C4-2B (cell line): ENCODE measurements at regions not wholly inside any gene's neighbourhood (a gene's known extent, or its start where the extent isn't known, plus 50 kb on each side); places are given as distances from the start of the nearest gene placed in this dataset.
"Not testable (repeated sequence)": the region's sequence is repeated elsewhere in the genome, so short reads cannot be mapped to it uniquely, and the experiment has no call there.

Source experiments
- H3K27ac ChIP-seq: fragments of 450-650 bp; 2 replicates; pipeline ENCODE4 v1.5.1; 2017
- ZFX ChIP-seq: fragments of 450-650 bp; IDR thresholded peaks from 2 replicates; pipeline ENCODE4 v1.6.1; 2017
- TF ChIP-seq, protein P1 (sequence below): fragments of 450-650 bp; conservative IDR thresholded peaks from 2 replicates; pipeline ENCODE4 v1.5.1; 2017; ENCODE audit warnings: mild to moderate bottlenecking

DNA sequence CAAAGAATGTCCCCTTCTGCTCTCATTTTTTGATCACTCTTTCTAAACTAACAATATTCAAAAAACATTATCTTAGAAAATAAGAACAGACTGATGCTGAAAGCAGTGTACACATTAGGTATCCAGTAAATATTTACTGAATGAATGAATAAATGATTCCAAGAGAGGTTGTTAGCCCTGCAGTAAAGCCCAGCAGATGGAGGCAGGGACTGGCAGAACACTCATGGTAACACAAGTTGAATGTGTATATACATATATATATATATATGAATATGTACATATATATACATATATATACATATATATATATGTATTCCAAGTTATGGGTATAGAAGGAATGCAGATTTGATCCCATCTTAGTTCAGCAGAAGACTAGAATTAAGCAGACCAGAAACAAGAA, 546.3 kb downstream of the RAB38 start:
- no peak overlapping the region for H3K27ac ChIP-seq
- TF ChIP-seq, protein P1, sequence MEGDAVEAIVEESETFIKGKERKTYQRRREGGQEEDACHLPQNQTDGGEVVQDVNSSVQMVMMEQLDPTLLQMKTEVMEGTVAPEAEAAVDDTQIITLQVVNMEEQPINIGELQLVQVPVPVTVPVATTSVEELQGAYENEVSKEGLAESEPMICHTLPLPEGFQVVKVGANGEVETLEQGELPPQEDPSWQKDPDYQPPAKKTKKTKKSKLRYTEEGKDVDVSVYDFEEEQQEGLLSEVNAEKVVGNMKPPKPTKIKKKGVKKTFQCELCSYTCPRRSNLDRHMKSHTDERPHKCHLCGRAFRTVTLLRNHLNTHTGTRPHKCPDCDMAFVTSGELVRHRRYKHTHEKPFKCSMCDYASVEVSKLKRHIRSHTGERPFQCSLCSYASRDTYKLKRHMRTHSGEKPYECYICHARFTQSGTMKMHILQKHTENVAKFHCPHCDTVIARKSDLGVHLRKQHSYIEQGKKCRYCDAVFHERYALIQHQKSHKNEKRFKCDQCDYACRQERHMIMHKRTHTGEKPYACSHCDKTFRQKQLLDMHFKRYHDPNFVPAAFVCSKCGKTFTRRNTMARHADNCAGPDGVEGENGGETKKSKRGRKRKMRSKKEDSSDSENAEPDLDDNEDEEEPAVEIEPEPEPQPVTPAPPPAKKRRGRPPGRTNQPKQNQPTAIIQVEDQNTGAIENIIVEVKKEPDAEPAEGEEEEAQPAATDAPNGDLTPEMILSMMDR: no peak
- no peak for TF ChIP-seq ZFX

DNA sequence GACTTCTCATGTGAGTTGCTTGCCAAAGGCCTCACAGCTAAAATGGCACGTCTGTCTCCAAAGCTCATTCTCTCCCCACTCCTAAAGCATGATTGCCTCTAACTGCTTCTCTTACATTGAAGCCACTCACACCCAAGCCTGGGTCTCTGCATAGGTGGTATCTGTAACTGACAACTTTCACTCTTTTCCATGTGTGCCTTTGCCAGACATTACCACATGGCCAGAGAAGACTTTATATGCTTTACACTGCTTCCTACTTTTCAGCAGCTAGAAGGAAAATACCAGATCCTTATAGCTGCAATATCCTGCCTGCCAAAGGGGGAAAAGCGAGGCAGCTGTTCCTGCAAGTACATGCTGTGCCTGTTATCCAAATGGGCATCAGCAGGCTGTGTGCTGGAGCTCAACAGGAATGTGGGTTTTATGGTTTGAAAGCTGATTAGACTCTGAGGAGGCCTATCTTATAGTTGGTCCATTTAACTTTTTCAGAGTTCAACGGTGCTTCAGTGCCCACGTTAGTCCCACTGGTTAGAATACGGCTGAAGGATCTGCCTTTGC, 547.1 kb downstream of the RAB38 start:
- H3K27ac ChIP-seq: no peak overlapping the region

DNA sequence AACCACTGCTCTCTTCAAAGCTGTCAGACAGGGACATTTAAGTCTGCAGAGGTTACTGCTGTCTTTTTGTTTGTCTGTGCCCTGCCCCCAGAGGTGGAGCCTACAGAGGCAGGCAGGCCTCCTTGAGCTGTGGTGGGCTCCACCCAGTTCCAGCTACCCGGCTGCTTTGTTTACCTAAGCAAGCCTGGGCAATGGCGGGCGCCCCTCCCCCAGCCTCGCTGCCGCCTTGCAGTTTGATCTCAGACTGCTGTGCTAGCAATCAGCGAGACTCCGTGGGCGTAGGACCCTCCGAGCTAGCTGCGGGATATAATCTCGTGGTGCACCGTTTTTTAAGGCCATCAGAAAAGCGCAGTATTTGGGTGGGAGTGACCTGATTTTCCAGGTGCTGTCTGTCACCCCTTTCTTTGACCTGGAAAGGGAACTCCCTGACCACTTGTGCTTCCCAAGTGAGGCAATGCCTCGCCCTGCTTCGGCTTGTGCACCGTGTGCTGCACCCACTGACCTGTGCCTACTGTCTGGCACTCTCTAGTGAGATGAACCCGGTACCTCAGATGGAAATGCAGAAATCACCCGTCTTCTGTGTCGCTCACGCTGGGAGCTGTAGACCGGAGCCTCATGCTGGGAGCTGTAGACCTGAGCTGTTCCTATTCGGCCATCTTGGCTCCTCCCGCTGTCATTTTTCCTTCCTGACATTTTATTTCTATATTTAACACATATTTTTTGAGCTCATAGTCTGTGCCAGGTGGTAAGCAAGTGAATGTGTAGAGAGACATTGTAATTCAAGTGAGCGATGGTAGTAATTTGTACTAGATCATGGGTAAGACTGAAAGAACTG, 551.5 kb downstream of the RAB38 start:
- not testable (repeated sequence) for H3K27ac ChIP-seq

More for the DNA sequence above, 547.1 kb downstream of the RAB38 start:
- no peak for TF ChIP-seq ZFX
- TF ChIP-seq, protein P1: no peak

DNA sequence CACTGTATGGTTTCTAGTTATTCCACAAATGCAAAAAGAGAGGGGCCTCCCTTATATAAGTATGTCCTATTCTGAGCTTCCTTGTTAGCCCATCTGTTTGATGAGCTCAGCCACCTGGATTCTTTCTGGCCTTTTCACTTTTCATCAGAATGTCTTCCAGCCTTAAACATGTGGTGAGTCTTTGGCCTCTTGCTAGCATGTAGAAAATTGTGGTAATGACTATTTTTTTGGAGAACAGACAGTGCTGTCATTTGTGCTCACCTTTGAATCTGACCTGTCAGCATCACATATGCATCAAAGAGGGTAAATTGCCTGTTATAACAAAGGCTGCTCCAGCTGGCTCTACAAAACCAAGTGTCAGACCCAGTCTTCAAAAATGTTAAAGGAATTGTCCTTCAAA, 558.7 kb downstream of the RAB38 start:
- H3K27ac ChIP-seq: no peak overlapping the region
- no peak for TF ChIP-seq ZFX
- TF ChIP-seq, protein P1: no peak

DNA sequence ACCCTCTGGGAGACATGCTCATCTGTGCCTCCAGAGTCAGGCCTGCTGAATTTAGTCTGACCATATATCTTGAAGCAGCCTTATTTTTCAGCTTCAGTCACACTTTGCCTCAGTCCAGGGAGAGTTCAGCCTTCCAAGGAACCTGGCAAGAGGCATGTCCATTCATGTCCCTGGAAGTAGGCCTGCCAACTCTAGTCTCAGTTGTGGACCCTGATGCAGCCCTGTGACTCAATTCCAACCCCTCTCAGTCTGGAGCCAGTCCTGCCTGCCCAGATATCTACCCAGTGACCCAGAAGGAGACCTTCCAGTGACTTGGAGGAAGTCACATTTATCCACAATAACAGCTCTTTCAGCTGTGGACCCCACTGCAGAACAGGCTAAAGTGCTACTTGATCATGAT, 566.6 kb downstream of the TMEM135 start:
- TF ChIP-seq, protein P1: no peak
- TF ChIP-seq ZFX: no peak
- H3K27ac ChIP-seq: no peak overlapping the region

DNA sequence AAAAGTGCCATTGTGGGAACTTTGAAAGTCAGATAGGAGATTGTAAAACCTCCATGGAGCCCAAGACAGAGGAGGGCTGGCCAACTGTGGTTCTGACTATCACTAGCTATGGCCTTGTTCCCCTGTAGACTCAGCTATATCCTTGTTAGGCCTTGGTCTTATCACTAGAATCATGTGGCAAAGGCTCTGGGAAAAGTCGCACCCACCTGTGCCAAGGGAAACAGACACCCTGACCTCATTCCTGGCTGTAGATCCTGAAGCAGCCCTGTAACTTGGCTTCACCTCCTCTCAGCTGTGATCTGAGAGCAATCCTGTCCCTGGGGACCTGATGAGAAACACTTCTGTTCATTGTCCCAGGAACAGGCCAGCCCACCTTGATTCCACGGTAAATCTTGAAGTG, 566.2 kb downstream of the TMEM135 start:
- no peak overlapping the region for H3K27ac ChIP-seq
- TF ChIP-seq, protein P1: no peak
- no peak for TF ChIP-seq ZFX

DNA sequence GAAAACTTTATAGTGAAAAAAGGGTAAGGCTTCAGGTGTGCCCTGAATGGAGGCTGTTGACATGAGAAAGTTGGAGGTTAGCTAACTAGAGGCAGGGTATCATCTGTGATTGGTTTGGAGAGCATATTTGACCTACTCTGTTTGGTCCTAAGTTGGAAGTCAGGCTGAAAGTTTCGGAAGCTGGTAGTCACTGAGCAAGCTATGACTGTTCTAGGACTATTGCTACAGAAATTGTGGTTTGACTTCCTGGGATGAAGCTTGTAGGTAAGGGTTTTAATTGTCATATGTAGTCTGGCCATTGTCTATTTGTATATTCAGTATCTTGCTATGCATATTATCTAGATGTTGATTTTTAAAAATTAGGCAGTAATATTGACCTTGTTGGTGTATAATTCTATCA, 565.0 kb downstream of the TMEM135 start:
- no peak overlapping the region for H3K27ac ChIP-seq
- no peak for TF ChIP-seq ZFX
- TF ChIP-seq, protein P1: no peak
